ACC112 (cell line): ENCODE measurements at regions not wholly inside any gene's neighbourhood (a gene's known extent, or its start where the extent isn't known, plus 50 kb on each side); places are given as distances from the start of the nearest gene placed in this dataset.
A peak's percentile ranks its signal among the peaks of the same experiment; 100 is the strongest.

Source experiments
- H2AFZ ChIP-seq: fragments of 200-600 bp; sonication (generic); one replicate; pipeline ENCODE4 v1.6.0; 2017; ENCODE audit warnings: antibody characterized with exemption, low read length; ENCODE audit not compliant: unreplicated experiment
- H3K27ac ChIP-seq: fragments of 200-600 bp; sonication (generic); 2 replicates; pipeline ENCODE4 v1.5.1; 2014; ENCODE audit warnings: low read depth, mild to moderate bottlenecking, antibody characterized with exemption, low read length, moderate library complexity
- H3K27me3 ChIP-seq: fragments of 200-600 bp; sonication (generic); 2 replicates; pipeline ENCODE4 v1.6.1; 2014; ENCODE audit warnings: mild to moderate bottlenecking, antibody characterized with exemption, low read length, moderate library complexity, mixed read lengths; ENCODE audit not compliant: insufficient read depth
- H3K36me3 ChIP-seq: fragments of 200-600 bp; sonication (generic); 2 replicates; pipeline ENCODE4 v1.6.1; 2016; ENCODE audit warnings: mild to moderate bottlenecking, antibody characterized with exemption, low read length, moderate library complexity, mixed read lengths; ENCODE audit not compliant: insufficient read depth
- H3K4me1 ChIP-seq: fragments of 200-600 bp; sonication (generic); one replicate; pipeline ENCODE4 v1.6.1; 2016; ENCODE audit warnings: low read length, mixed read lengths; ENCODE audit not compliant: insufficient read depth, unreplicated experiment, control insufficient read depth
- H3K4me3 ChIP-seq: fragments of 200-600 bp; sonication (generic); 2 replicates; pipeline ENCODE4 v1.5.1; 2014; ENCODE audit warnings: mild to moderate bottlenecking, low read depth, low read length
- H3K79me2 ChIP-seq: fragments of 200-600 bp; sonication (generic); one replicate; pipeline ENCODE4 v1.6.0; 2016; ENCODE audit warnings: low read length; ENCODE audit not compliant: control insufficient read depth, unreplicated experiment, insufficient read depth

GRCh38 chr12:126910570-126910969 is 1356.4 kb upstream of the TMEM132C start:
- H3K27me3 ChIP-seq, result peaks cover 5% of the 10 kb centered on the region

GRCh38 chr12:126912111-126912510 is 1354.9 kb upstream of the TMEM132C start:
- no peak overlapping the region for H3K4me3 ChIP-seq
- H3K27me3 ChIP-seq, result peaks cover 5% of the 10 kb centered on the region
- no peaks in the 10 kb centered on the region for H3K36me3 ChIP-seq
- H3K27ac ChIP-seq, result no peak overlapping the region
- H2AFZ ChIP-seq, result no peak overlapping the region
- H3K79me2 ChIP-seq, result no peaks in the 10 kb centered on the region
- H3K4me1 ChIP-seq, result no peaks in the 10 kb centered on the region

More at GRCh38 chr12:126910570-126910969, 1356.4 kb upstream of the TMEM132C start:
- Histone ChIP-seq H3K79me2 (no peaks in the 10 kb centered on the region), H3K4me1 (no peaks in the 10 kb centered on the region), H3K27ac (no peak overlapping the region), H3K36me3 (no peaks in the 10 kb centered on the region), H2AFZ (no peak overlapping the region), H3K4me3 (no peak overlapping the region)

GRCh38 chr12:126914170-126914793 is 1352.7 kb upstream of the TMEM132C start:
- Histone ChIP-seq H2AFZ (no peak overlapping the region), H3K27me3 (peaks cover 5% of the 10 kb centered on the region), H3K4me3 (no peak overlapping the region), H3K79me2 (no peaks in the 10 kb centered on the region), H3K27ac (no peak overlapping the region), H3K36me3 (no peaks in the 10 kb centered on the region), H3K4me1 (no peaks in the 10 kb centered on the region)

- Histone ChIP-seq H2AFZ (peak overlapping the region; percentile 6), H3K27ac (no peak overlapping the region), H3K4me3 (peak overlapping the region; percentile 9; the same call in 1 of the 2 replicates), H3K79me2 (no peaks in the 10 kb centered on the region), H3K36me3 (no peaks in the 10 kb centered on the region), H3K4me1 (no peaks in the 10 kb centered on the region), H3K27me3 (peaks cover 5% of the 10 kb centered on the region)
Observed at GRCh38 chr12:126915309-126915708, 1351.7 kb upstream of the TMEM132C start.

GRCh38 chr12:126926023-126926594 is 1340.9 kb upstream of the TMEM132C start:
- Histone ChIP-seq H3K36me3 (no peaks in the 10 kb centered on the region), H3K4me3 (peak overlapping the region; percentile 68), H3K4me1 (peaks cover 6% of the 10 kb centered on the region), H2AFZ (peak overlapping the region; percentile 94), H3K79me2 (no peaks in the 10 kb centered on the region), H3K27me3 (no peaks in the 10 kb centered on the region), H3K27ac (no peak overlapping the region)

GRCh38 chr12:126930234-126930633 is 1336.7 kb upstream of the TMEM132C start:
- H3K4me1 ChIP-seq, result peaks cover 6% of the 10 kb centered on the region
- no peak overlapping the region for H2AFZ ChIP-seq
- H3K79me2 ChIP-seq, result no peaks in the 10 kb centered on the region
- H3K36me3 ChIP-seq, result no peaks in the 10 kb centered on the region
- no peak overlapping the region for H3K27ac ChIP-seq
- no peaks in the 10 kb centered on the region for H3K27me3 ChIP-seq
- no peak overlapping the region for H3K4me3 ChIP-seq

GRCh38 chr12:126932156-126932555 is 1334.8 kb upstream of the TMEM132C start:
- no peaks in the 10 kb centered on the region for H3K27me3 ChIP-seq
- no peak overlapping the region for H2AFZ ChIP-seq
- H3K27ac ChIP-seq, result no peak overlapping the region
- H3K4me1 ChIP-seq, result peaks cover 9% of the 10 kb centered on the region
- no peak overlapping the region for H3K4me3 ChIP-seq
- H3K79me2 ChIP-seq, result no peaks in the 10 kb centered on the region
- H3K36me3 ChIP-seq, result no peaks in the 10 kb centered on the region

- Histone ChIP-seq H3K4me3 (no peak overlapping the region), H3K79me2 (no peaks in the 10 kb centered on the region), H3K4me1 (peaks cover 9% of the 10 kb centered on the region), H2AFZ (no peak overlapping the region), H3K27me3 (no peaks in the 10 kb centered on the region), H3K27ac (no peak overlapping the region), H3K36me3 (no peaks in the 10 kb centered on the region)
Observed at GRCh38 chr12:126935435-126935834, 1331.5 kb upstream of the TMEM132C start.

- Histone ChIP-seq H3K36me3 (no peaks in the 10 kb centered on the region), H3K27ac (no peak overlapping the region), H3K27me3 (no peaks in the 10 kb centered on the region), H3K4me1 (peaks cover 9% of the 10 kb centered on the region), H2AFZ (peak overlapping the region; percentile 18), H3K79me2 (no peaks in the 10 kb centered on the region), H3K4me3 (no peak overlapping the region)
Observed at GRCh38 chr12:126936181-126936851, 1330.7 kb upstream of the TMEM132C start.

- H3K79me2 ChIP-seq, result no peaks in the 10 kb centered on the region
- H3K36me3 ChIP-seq, result no peaks in the 10 kb centered on the region
- no peak overlapping the region for H2AFZ ChIP-seq
- H3K4me3 ChIP-seq, result no peak overlapping the region
- no peak overlapping the region for H3K27ac ChIP-seq
- H3K4me1 ChIP-seq, result peaks cover 9% of the 10 kb centered on the region
- H3K27me3 ChIP-seq, result no peaks in the 10 kb centered on the region
Observed at GRCh38 chr12:126937431-126937830, 1329.5 kb upstream of the TMEM132C start.

GRCh38 chr12:126944684-126945083 is 1322.3 kb upstream of the TMEM132C start:
- Histone ChIP-seq H3K36me3 (no peaks in the 10 kb centered on the region), H3K27ac (no peak overlapping the region), H3K79me2 (no peaks in the 10 kb centered on the region), H3K4me3 (no peak overlapping the region), H3K4me1 (peaks cover 6% of the 10 kb centered on the region), H3K27me3 (no peaks in the 10 kb centered on the region), H2AFZ (no peak overlapping the region)
